ENCODE measurements at regions not wholly inside any gene's neighbourhood (a gene's known extent, or its start where the extent isn't known, plus 50 kb on each side); places are given as distances from the start of the nearest gene placed in this dataset.

- TF ChIP-seq RARB (CRISPR knock-in tag; IDR thresholded peaks at IDR 0.05) (no peak), ISL1 (CRISPR knock-in tag; IDR thresholded peaks at IDR 0.05) (no peak), TSHZ2 (CRISPR knock-in tag; IDR thresholded peaks at IDR 0.05) (no peak), PPARA (CRISPR knock-in tag; IDR thresholded peaks at IDR 0.05; ENCODE audit: borderline replicate concordance) (no peak), TOX (CRISPR knock-in tag; IDR thresholded peaks at IDR 0.05; ENCODE audit: borderline replicate concordance) (no peak), BACH2 (CRISPR knock-in tag; IDR thresholded peaks at IDR 0.05; ENCODE audit: borderline replicate concordance) (no peak), ESRRG (CRISPR knock-in tag; IDR thresholded peaks at IDR 0.05) (no peak), ZFP30 (CRISPR knock-in tag; IDR thresholded peaks at IDR 0.05) (no peak), TCF4 (CRISPR knock-in tag; IDR thresholded peaks at IDR 0.05; ENCODE audit: borderline replicate concordance) (no peak)
- TF ChIP-seq, protein P1, sequence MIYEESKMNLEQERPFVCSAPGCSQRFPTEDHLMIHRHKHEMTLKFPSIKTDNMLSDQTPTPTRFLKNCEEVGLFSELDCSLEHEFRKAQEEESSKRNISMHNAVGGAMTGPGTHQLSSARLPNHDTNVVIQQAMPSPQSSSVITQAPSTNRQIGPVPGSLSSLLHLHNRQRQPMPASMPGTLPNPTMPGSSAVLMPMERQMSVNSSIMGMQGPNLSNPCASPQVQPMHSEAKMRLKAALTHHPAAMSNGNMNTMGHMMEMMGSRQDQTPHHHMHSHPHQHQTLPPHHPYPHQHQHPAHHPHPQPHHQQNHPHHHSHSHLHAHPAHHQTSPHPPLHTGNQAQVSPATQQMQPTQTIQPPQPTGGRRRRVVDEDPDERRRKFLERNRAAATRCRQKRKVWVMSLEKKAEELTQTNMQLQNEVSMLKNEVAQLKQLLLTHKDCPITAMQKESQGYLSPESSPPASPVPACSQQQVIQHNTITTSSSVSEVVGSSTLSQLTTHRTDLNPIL (CRISPR knock-in tag; IDR thresholded peaks at IDR 0.05; ENCODE audit: low read depth): no peak
These were observed 60.5 kb upstream of the PRDM1 start for GRCh38 chr6:106025655-106026054.

Data from SK-N-SH treated with all-trans-retinoic acid at 6 μM for 48 hours (cell line).